ENCODE measurements at regions not wholly inside any gene's neighbourhood (a gene's known extent, or its start where the extent isn't known, plus 50 kb on each side); places are given as distances from the start of the nearest gene placed in this dataset.
"Not testable (repeated sequence)": the region's sequence is repeated elsewhere in the genome, so short reads cannot be mapped to it uniquely, and the experiment has no call there.

- DNase-seq (ENCODE audit: low read depth in 2 of 3, low spot score in 2 of 3) = no peak
These were observed 1003.5 kb upstream of the LCORL start for GRCh38 chr4:19025031-19025430.

- DNase-seq (ENCODE audit: low read depth in 2 of 3, low spot score in 2 of 3) = no peak
These were observed 1002.5 kb upstream of the LCORL start for GRCh38 chr4:19024047-19024446.

GRCh38 chr4:19021617-19022016 is 1000.1 kb upstream of the LCORL start:
- DNase-seq (ENCODE audit: low read depth in 2 of 3, low spot score in 2 of 3) = no peak

GRCh38 chr4:19016550-19016949 is 995.0 kb upstream of the LCORL start:
- DNase-seq (ENCODE audit: low read depth in 2 of 3, low spot score in 2 of 3) = not testable (repeated sequence)

GRCh38 chr4:19014594-19014993 is 993.0 kb upstream of the LCORL start:
- DNase-seq (ENCODE audit: low read depth in 2 of 3, low spot score in 2 of 3) = no peak

- no peak for DNase-seq (ENCODE audit: low read depth in 2 of 3, low spot score in 2 of 3)
These were observed 989.2 kb upstream of the LCORL start for GRCh38 chr4:19010761-19011160.

GRCh38 chr4:19009881-19010280 is 988.3 kb upstream of the LCORL start:
- no peak for DNase-seq (ENCODE audit: low read depth in 2 of 3, low spot score in 2 of 3)

GRCh38 chr4:19005211-19005610 is 983.7 kb upstream of the LCORL start:
- DNase-seq (ENCODE audit: low read depth in 2 of 3, low spot score in 2 of 3) = no peak

- no peak for DNase-seq (ENCODE audit: low read depth in 2 of 3, low spot score in 2 of 3)
These were observed 980.6 kb upstream of the LCORL start for GRCh38 chr4:19002170-19002569.

- DNase-seq (ENCODE audit: low read depth in 2 of 3, low spot score in 2 of 3) = no peak
These were observed 978.0 kb upstream of the LCORL start for GRCh38 chr4:18999595-18999994.

GRCh38 chr4:18981234-18981615 is 959.7 kb upstream of the LCORL start:
- no peak for DNase-seq (ENCODE audit: low read depth in 2 of 3, low spot score in 2 of 3)

GRCh38 chr4:18980516-18981233 is 959.1 kb upstream of the LCORL start:
- DNase-seq (ENCODE audit: low read depth in 2 of 3, low spot score in 2 of 3) = no peak

GRCh38 chr4:18976884-18977283 is 955.3 kb upstream of the LCORL start:
- DNase-seq (ENCODE audit: low read depth in 2 of 3, low spot score in 2 of 3) = no peak

- no peak for DNase-seq (ENCODE audit: low read depth in 2 of 3, low spot score in 2 of 3)
These were observed 954.6 kb upstream of the LCORL start for GRCh38 chr4:18975916-18976808.

GRCh38 chr4:18973296-18973695 is 951.7 kb upstream of the LCORL start:
- DNase-seq (ENCODE audit: low read depth in 2 of 3, low spot score in 2 of 3) = no peak

- DNase-seq (ENCODE audit: low read depth in 2 of 3, low spot score in 2 of 3) = no peak
These were observed 940.3 kb upstream of the LCORL start for GRCh38 chr4:18961879-18962278.

GRCh38 chr4:18961266-18961665 is 939.7 kb upstream of the LCORL start:
- no peak for DNase-seq (ENCODE audit: low read depth in 2 of 3, low spot score in 2 of 3)

- DNase-seq (ENCODE audit: low read depth in 2 of 3, low spot score in 2 of 3) = no peak
These were observed 936.2 kb upstream of the LCORL start for GRCh38 chr4:18957716-18958115.

- DNase-seq (ENCODE audit: low read depth in 2 of 3, low spot score in 2 of 3) = no peak
These were observed 933.0 kb upstream of the LCORL start for GRCh38 chr4:18954538-18954937.

- no peak for DNase-seq (ENCODE audit: low read depth in 2 of 3, low spot score in 2 of 3)
These were observed 932.1 kb upstream of the LCORL start for GRCh38 chr4:18953613-18954012.

- no peak for DNase-seq (ENCODE audit: low read depth in 2 of 3, low spot score in 2 of 3)
These were observed 923.9 kb upstream of the LCORL start for GRCh38 chr4:18945464-18945863.

- no peak for DNase-seq (ENCODE audit: low read depth in 2 of 3, low spot score in 2 of 3)
These were observed 921.3 kb upstream of the LCORL start for GRCh38 chr4:18942874-18943273.
